ENCODE measurements at regions not wholly inside any gene's neighbourhood (a gene's known extent, or its start where the extent isn't known, plus 50 kb on each side); places are given as distances from the start of the nearest gene placed in this dataset.
"Not testable (repeated sequence)": the region's sequence is repeated elsewhere in the genome, so short reads cannot be mapped to it uniquely, and the experiment has no call there.

GRCh38 chr12:131622422-131622955, 88.4 kb upstream of the SFSWAP start:
- no peaks in the 10 kb centered on the region for H3K36me3 ChIP-seq
- TF ChIP-seq CTCF (IDR thresholded peaks at IDR 0.05) = no peak
- no peak overlapping the region for H3K4me3 ChIP-seq
- H3K4me1 ChIP-seq (ENCODE audit: control insufficient read depth in 1 of 2, low read depth in 2 of 2) = peaks cover 0 to 7% of the 10 kb centered on the region in 2 donors
- no peak overlapping the region for H3K27ac ChIP-seq
- DNase-seq (ENCODE audit: low spot score) = no peak
- no peaks in the 10 kb centered on the region for H3K27me3 ChIP-seq (replicated peaks; ENCODE audit: insufficient read depth)
- H3K9me3 ChIP-seq = no peaks in the 10 kb centered on the region
- ATAC-seq (ENCODE audit: insufficient number of reproducible peaks, low FRiP score, low read depth) = no peak

- H3K27ac ChIP-seq; H3K36me3 ChIP-seq; H3K4me1 ChIP-seq (ENCODE audit: control insufficient read depth in 1 of 2, low read depth in 2 of 2); H3K27me3 ChIP-seq (replicated peaks; ENCODE audit: insufficient read depth); H3K4me3 ChIP-seq; DNase-seq (ENCODE audit: low spot score); ATAC-seq (ENCODE audit: insufficient number of reproducible peaks, low FRiP score, low read depth); H3K9me3 ChIP-seq: not testable (repeated sequence)
These were observed 87.2 kb upstream of the SFSWAP start for GRCh38 chr12:131623404-131624368.

GRCh38 chr12:131624369-131624739, 86.5 kb upstream of the SFSWAP start:
- ATAC-seq (ENCODE audit: insufficient number of reproducible peaks, low FRiP score, low read depth); H3K4me3 ChIP-seq; DNase-seq (ENCODE audit: low spot score); H3K27me3 ChIP-seq (replicated peaks; ENCODE audit: insufficient read depth); H3K27ac ChIP-seq; H3K36me3 ChIP-seq; H3K4me1 ChIP-seq (ENCODE audit: control insufficient read depth in 1 of 2, low read depth in 2 of 2); H3K9me3 ChIP-seq: not testable (repeated sequence)

- not testable (repeated sequence) for H3K9me3 ChIP-seq; H3K27me3 ChIP-seq (replicated peaks; ENCODE audit: insufficient read depth); H3K27ac ChIP-seq; H3K4me3 ChIP-seq; ATAC-seq (ENCODE audit: insufficient number of reproducible peaks, low FRiP score, low read depth); H3K4me1 ChIP-seq (ENCODE audit: control insufficient read depth in 1 of 2, low read depth in 2 of 2); DNase-seq (ENCODE audit: low spot score); H3K36me3 ChIP-seq
These were observed 86.0 kb upstream of the SFSWAP start for GRCh38 chr12:131624756-131625501.

GRCh38 chr12:131625966-131626722, 84.7 kb upstream of the SFSWAP start:
- ATAC-seq (ENCODE audit: insufficient number of reproducible peaks, low FRiP score, low read depth) = not testable (repeated sequence)

GRCh38 chr12:131627151-131628022, 83.5 kb upstream of the SFSWAP start:
- H3K27me3 ChIP-seq (replicated peaks; ENCODE audit: insufficient read depth); ATAC-seq (ENCODE audit: insufficient number of reproducible peaks, low FRiP score, low read depth); DNase-seq (ENCODE audit: low spot score); H3K4me1 ChIP-seq (ENCODE audit: control insufficient read depth in 1 of 2, low read depth in 2 of 2); H3K9me3 ChIP-seq; H3K27ac ChIP-seq; H3K36me3 ChIP-seq; H3K4me3 ChIP-seq: not testable (repeated sequence)

More at GRCh38 chr12:131625966-131626722, 84.7 kb upstream of the SFSWAP start:
- not testable (repeated sequence) for H3K36me3 ChIP-seq; H3K27ac ChIP-seq; H3K9me3 ChIP-seq; H3K4me1 ChIP-seq (ENCODE audit: control insufficient read depth in 1 of 2, low read depth in 2 of 2); H3K27me3 ChIP-seq (replicated peaks; ENCODE audit: insufficient read depth); DNase-seq (ENCODE audit: low spot score); H3K4me3 ChIP-seq

Measured in thoracic aorta (tissue), 2 donors.